Choroid plexus epithelial cell (primary cell): ENCODE measurements at regions not wholly inside any gene's neighbourhood (a gene's known extent, or its start where the extent isn't known, plus 50 kb on each side); places are given as distances from the start of the nearest gene placed in this dataset.
A peak's percentile ranks its signal among the peaks of the same experiment; 100 is the strongest.

Experiments
- DNase-seq: peaks from one replicate; pipeline ENCODE4 v3.0.0-alpha.2; 2010; ENCODE audit warnings: low read depth
- H3K4me3 ChIP-seq: 2 replicates; pipeline ENCODE4 v1.5.1; 2011; ENCODE audit warnings: low read depth, mild to moderate bottlenecking, control low read depth, low read length, moderate library complexity
- CTCF ChIP-seq: conservative IDR thresholded peaks from 2 replicates; pipeline ENCODE4 v1.5.1; 2011; ENCODE audit warnings: low read depth, mild to moderate bottlenecking, control low read depth, inconsistent platforms, low read length, moderate library complexity

GRCh38 chr2:180656455-180656847 lies 324.0 kb upstream of the UBE2E3 start:
- DNase-seq = peak; percentile 18
- TF ChIP-seq CTCF = no peak
- no peak overlapping the region for H3K4me3 ChIP-seq

GRCh38 chr2:180655842-180656454 lies 324.5 kb upstream of the UBE2E3 start:
- H3K4me3 ChIP-seq = no peak overlapping the region
- no peak for DNase-seq
- peak; percentile 24 for TF ChIP-seq CTCF

GRCh38 chr2:180655393-180655792 lies 325.0 kb upstream of the UBE2E3 start:
- no peak for DNase-seq
- no peak for TF ChIP-seq CTCF
- H3K4me3 ChIP-seq = no peak overlapping the region

GRCh38 chr2:180653481-180653880 lies 326.9 kb upstream of the UBE2E3 start:
- DNase-seq = no peak
- TF ChIP-seq CTCF = no peak
- no peak overlapping the region for H3K4me3 ChIP-seq

GRCh38 chr2:180652794-180653193 lies 327.6 kb upstream of the UBE2E3 start:
- TF ChIP-seq CTCF = no peak
- DNase-seq = no peak
- H3K4me3 ChIP-seq = no peak overlapping the region

- no peak for DNase-seq
- no peak for TF ChIP-seq CTCF
- no peak overlapping the region for H3K4me3 ChIP-seq
These were observed 328.8 kb upstream of the UBE2E3 start for GRCh38 chr2:180651596-180651995.

GRCh38 chr2:180647621-180648020 lies 332.8 kb upstream of the UBE2E3 start:
- no peak for TF ChIP-seq CTCF
- DNase-seq = peak; percentile 30
- no peak overlapping the region for H3K4me3 ChIP-seq
